IMR-90 (cell line): ENCODE measurements at regions not wholly inside any gene's neighbourhood (a gene's known extent, or its start where the extent isn't known, plus 50 kb on each side); places are given as distances from the start of the nearest gene placed in this dataset.

ENCODE experiments used
- ATAC-seq: fragments of 200-7000 bp; cut with Tn5 transposase; 2 replicates; pipeline ENCODE4 v1.9.1; 2020; ENCODE audit warnings: low read depth, mild to moderate bottlenecking, moderate library complexity
- BruUV-seq: library from RNA; stranded (reverse); fragments of 400-500 nt; replicated peaks from 2 replicates; lab custom pipeline; 2021; lab: Mats Ljungman, UMichigan
- CTCF ChIA-PET: fragments of 300-600 bp; formaldehyde crosslinking; extraction: SDS; loops from one replicate; lab custom pipeline; 2021; ENCODE audit warnings: antibody characterized with exemption; lab: Yijun Ruan, JAX
- POLR2A ChIA-PET: fragments of 300-600 bp; sonication (Branson Sonifier 250); formaldehyde crosslinking; loops from one replicate; lab custom pipeline; 2022; ENCODE audit warnings: antibody characterized with exemption; ENCODE audit not compliant: unreplicated experiment; lab: Charles Lee
- DNase-seq: peaks from one replicate; pipeline ENCODE4 v3.0.0; 2013
- H2AFZ ChIP-seq: replicated peaks from 2 replicates; pipeline ENCODE3; 2013; ENCODE audit warnings: low read length, mild to moderate bottlenecking; ENCODE audit not compliant: poor library complexity
- H2AK5ac ChIP-seq: 2 replicates; pipeline ENCODE4 v1.6.1; 2013; ENCODE audit warnings: low read depth, low read length, inconsistent platforms
- H2AK9ac ChIP-seq: replicated peaks from 2 replicates; pipeline ENCODE3; 2013; ENCODE audit warnings: mild to moderate bottlenecking, low read depth, low read length, moderate library complexity; ENCODE audit not compliant: poor library complexity
- H2BK120ac ChIP-seq: 2 replicates; pipeline ENCODE4 v1.6.1; 2013; ENCODE audit warnings: low read depth, low read length, inconsistent platforms
- H2BK15ac ChIP-seq: 3 replicates; pipeline ENCODE4 v1.6.1; 2013; ENCODE audit warnings: low read depth, low read length, inconsistent platforms
- H2BK20ac ChIP-seq: 2 replicates; pipeline ENCODE4 v1.6.1; 2013; ENCODE audit warnings: low read depth, mild to moderate bottlenecking, inconsistent platforms, low read length, moderate library complexity
- H2BK5ac ChIP-seq: 2 replicates; pipeline ENCODE4 v1.6.1; 2013; ENCODE audit warnings: mild to moderate bottlenecking, low read depth, low read length, inconsistent platforms; ENCODE audit not compliant: poor library complexity, severe bottlenecking
- H3K14ac ChIP-seq: replicated peaks from 2 replicates; pipeline ENCODE4 v1.6.1; 2013; ENCODE audit warnings: low read depth, low read length, inconsistent platforms
- H3K18ac ChIP-seq: 2 replicates; pipeline ENCODE4 v1.6.1; 2013; ENCODE audit warnings: low read depth, low read length, control low read depth
- H3K23ac ChIP-seq: 2 replicates; pipeline ENCODE4 v1.6.1; 2013; ENCODE audit warnings: low read depth, low read length, inconsistent platforms
- H3K27ac ChIP-seq: 2 replicates; pipeline ENCODE4 v1.5.1; 2013; ENCODE audit warnings: mild to moderate bottlenecking, control low read depth, low read length; ENCODE audit not compliant: insufficient read depth
- H3K27me3 ChIP-seq: 2 replicates; pipeline ENCODE4 v1.6.1; 2013; ENCODE audit warnings: low read length; ENCODE audit not compliant: control insufficient read depth, insufficient read depth
- H3K36me3 ChIP-seq: 2 replicates; pipeline ENCODE4 v1.6.1; 2013; ENCODE audit warnings: low read length, mixed read lengths; ENCODE audit not compliant: control insufficient read depth, insufficient read depth
- H3K4ac ChIP-seq: 2 replicates; pipeline ENCODE4 v1.6.1; 2013; ENCODE audit warnings: low read depth, low read length, inconsistent platforms
- H3K4me1 ChIP-seq: 2 replicates; pipeline ENCODE4 v1.6.1; 2013; ENCODE audit warnings: low read length, mixed read lengths; ENCODE audit not compliant: control insufficient read depth, insufficient read depth
- H3K4me2 ChIP-seq: 2 replicates; pipeline ENCODE4 v1.6.1; 2013; ENCODE audit warnings: low read depth, mild to moderate bottlenecking, control low read depth, low read length, moderate library complexity
- H3K4me3 ChIP-seq: 2 replicates; pipeline ENCODE4 v1.5.1; 2013; ENCODE audit warnings: low read depth, mild to moderate bottlenecking, control low read depth, low read length, moderate library complexity; ENCODE audit not compliant: insufficient read depth
- H3K56ac ChIP-seq: 2 replicates; pipeline ENCODE4 v1.6.1; 2013; ENCODE audit warnings: low read length, inconsistent platforms; ENCODE audit not compliant: insufficient read depth; ENCODE audit errors: extremely low read depth
- H3K79me1 ChIP-seq, 2 experiments: 2 replicates each; pipeline ENCODE4 v1.6.1; 2013; ENCODE audit warnings: low read length in 2 of 2, inconsistent platforms in 1 of 2, low read depth in 1 of 2
- H3K9ac ChIP-seq: 2 replicates; pipeline ENCODE4 v1.6.1; 2013; ENCODE audit warnings: low read depth, low read length, control low read depth
- H3K9me1 ChIP-seq: 2 replicates; pipeline ENCODE4 v1.6.1; 2013; ENCODE audit warnings: low read length, inconsistent platforms; ENCODE audit not compliant: insufficient read depth
- H3K9me3 ChIP-seq: 2 replicates; pipeline ENCODE4 v1.6.1; 2013; ENCODE audit warnings: low read length; ENCODE audit not compliant: control insufficient read depth, insufficient read depth
- H4K20me1 ChIP-seq: 2 replicates; pipeline ENCODE4 v1.6.1; 2013; ENCODE audit warnings: low read length, inconsistent platforms; ENCODE audit not compliant: insufficient read depth
- H4K5ac ChIP-seq: 2 replicates; pipeline ENCODE4 v1.6.1; 2013; ENCODE audit warnings: mild to moderate bottlenecking, low read depth, low read length, control low read depth
- H4K8ac ChIP-seq, 2 experiments: 2 replicates each; pipeline ENCODE4 v1.6.1; 2013; ENCODE audit warnings: low read depth in 2 of 2, low read length in 2 of 2, control low read depth in 1 of 2, inconsistent platforms in 1 of 2
- H4K91ac ChIP-seq: 2 replicates; pipeline ENCODE4 v1.6.1; 2013; ENCODE audit warnings: low read depth, low read length, inconsistent platforms; ENCODE audit not compliant: insufficient read depth
- MAZ ChIP-seq: IDR thresholded peaks from 2 replicates; pipeline ENCODE4 v1.6.1; 2012; ENCODE audit warnings: low read depth, mild to moderate bottlenecking, low read length, improper control_type of control experiment, moderate library complexity, borderline replicate concordance
- NFE2L2 ChIP-seq: fragments of 150-350 bp; IDR thresholded peaks from 2 replicates; pipeline ENCODE4 v1.6.1; 2016; ENCODE audit warnings: low read depth, mild to moderate bottlenecking, low read length
- dilution Hi-C: fragments of 300-500 bp; cut with HindIII; formaldehyde crosslinking; loops from one replicate; pipeline ENCODE4 v1.14.3; 2018; ENCODE audit warnings: low sequenced_read_pairs; ENCODE audit not compliant: unreplicated experiment
- in situ Hi-C: fragments of 300-500 bp; cut with MboI; formaldehyde crosslinking; loops from 3 replicates; pipeline ENCODE4 v1.14.3; 2019; ENCODE audit warnings: low sequenced_read_pairs, inconsistent platforms, mixed read lengths
- intact Hi-C: fragments of 100-400 bp; cut with micrococcal nuclease; formaldehyde crosslinking; loops from 2 replicates; pipeline ENCODE4 v1.10.0; 2022

- Histone ChIP-seq H3K79me1 (no peaks in the 10 kb centered on the region), H4K5ac (no peak overlapping the region), H3K27ac (no peak overlapping the region), H2AFZ (no peak overlapping the region), H3K4ac (no peak overlapping the region), H2AK5ac (no peak overlapping the region), H2AK9ac (no peak overlapping the region), H3K27me3 (no peaks in the 10 kb centered on the region), H2BK120ac (no peak overlapping the region), H3K4me1 (no peaks in the 10 kb centered on the region), H4K20me1 (no peaks in the 10 kb centered on the region), H3K14ac (no peak overlapping the region), H3K4me3 (no peak overlapping the region), H4K91ac (no peak overlapping the region), H3K4me2 (no peak overlapping the region), H4K8ac (no peak overlapping the region), H2BK15ac (no peak overlapping the region), H3K56ac (no peak overlapping the region), H3K9ac (no peak overlapping the region), H3K18ac (no peak overlapping the region), H3K23ac (no peak overlapping the region), H2BK5ac (no peak overlapping the region), H2BK20ac (no peak overlapping the region), H3K36me3 (no peaks in the 10 kb centered on the region), H3K9me3 (no peaks in the 10 kb centered on the region), H3K9me1 (no peaks in the 10 kb centered on the region)
- no TSS peak for BruUV-seq
- intact Hi-C loops = no loop called here
- DNase-seq (no peak), ATAC-seq (no peak)
- POLR2A ChIA-PET = no interaction called here
- CTCF ChIA-PET = no interaction called here
- TF ChIP-seq NFE2L2 = no peak
- no peak for TF ChIP-seq MAZ
- in situ Hi-C loops = no loop called here
- dilution Hi-C loops = no loop called here
Measured at GRCh38 chr4:66647476-66647875, 897.8 kb downstream of the CENPC start.
